Colonic mucosa (tissue), 4 donors: ENCODE measurements at regions not wholly inside any gene's neighbourhood (a gene's known extent, or its start where the extent isn't known, plus 50 kb on each side); places are given as distances from the start of the nearest gene placed in this dataset.

ENCODE experiments used
- DNase-seq: peaks from one replicate; pipeline ENCODE4 v3.0.0-alpha.2; 2020
- H3K27ac ChIP-seq: fragments of 200-600 bp; one replicate; pipeline ENCODE4 v1.8.0; 2021
- H3K27me3 ChIP-seq: fragments of 200-600 bp; one replicate; pipeline ENCODE4 v1.8.0; 2021
- H3K36me3 ChIP-seq: fragments of 200-600 bp; one replicate; pipeline ENCODE4 v1.8.0; 2021
- H3K4me1 ChIP-seq: fragments of 200-600 bp; one replicate; pipeline ENCODE4 v1.8.0; 2021; ENCODE audit warnings: mild to moderate bottlenecking
- H3K4me3 ChIP-seq: fragments of 200-600 bp; one replicate; pipeline ENCODE4 v1.8.0; 2021
- H3K9ac ChIP-seq, 2 donors: one replicate each; pipeline ENCODE4 v1.7.0; 2013; ENCODE audit warnings: control low read depth in 2 of 2, low read depth in 2 of 2, low read length in 2 of 2
- H3K9me3 ChIP-seq: fragments of 200-600 bp; one replicate; pipeline ENCODE4 v1.8.0; 2021
- CTCF ChIP-seq: fragments of 200-600 bp; IDR thresholded peaks from one replicate; pipeline ENCODE4 v1.8.0; 2022; ENCODE audit warnings: antibody characterized with exemption, mild to moderate bottlenecking
- intact Hi-C: fragments of 100-400 bp; cut with DNase I; formaldehyde crosslinking; loops from one replicate; pipeline ENCODE4 v1.14.1; 2022
- donor health status: healthy.
- donor health status: DM: no; HTN: no; CAD: no.
- donor health status: DM: no; HTN: no; CAD: no.

DNA sequence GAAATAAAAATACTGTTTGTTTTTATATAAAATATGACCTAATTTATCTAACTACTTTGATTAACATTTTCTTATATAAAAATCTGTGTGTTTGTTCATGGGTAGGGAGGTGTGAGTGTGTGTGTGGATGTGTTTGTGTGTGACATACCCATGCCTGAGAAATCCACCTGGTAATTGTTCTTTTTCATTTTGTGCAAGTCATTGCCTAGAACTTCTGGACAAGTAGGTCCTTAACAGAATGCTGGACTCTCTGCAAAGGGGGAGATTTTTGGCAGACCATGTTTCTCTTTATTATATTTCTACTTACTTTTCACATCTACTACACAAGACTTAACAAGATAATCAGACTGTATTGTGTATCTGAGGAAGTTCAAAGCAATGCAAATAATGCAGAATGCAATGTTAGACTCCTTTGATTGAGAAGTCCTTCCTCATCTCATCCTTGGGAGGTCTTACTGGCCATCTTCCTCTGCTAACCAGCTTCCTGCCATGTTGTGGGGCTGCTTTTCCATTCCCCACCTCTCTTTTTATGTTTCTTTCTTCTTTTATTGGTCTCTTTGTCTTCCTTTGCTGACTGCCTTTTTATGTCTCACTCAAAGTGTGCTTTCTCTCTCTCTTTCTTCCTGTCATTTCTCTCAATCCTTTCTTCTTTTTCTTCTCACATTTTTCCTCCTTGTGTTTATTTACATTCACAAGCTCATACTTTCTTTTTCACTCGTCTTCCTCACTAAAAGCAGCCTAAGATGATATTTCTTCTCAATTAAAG lies 1017.0 kb upstream of the CNTN5 start:
- no peak overlapping the region for H3K27ac ChIP-seq
- H3K36me3 ChIP-seq = no peaks in the 10 kb centered on the region
- H3K9me3 ChIP-seq = no peaks in the 10 kb centered on the region
- H3K4me1 ChIP-seq = no peaks in the 10 kb centered on the region
- H3K27me3 ChIP-seq = no peaks in the 10 kb centered on the region
- H3K9ac ChIP-seq = no peak overlapping the region
- no peak overlapping the region for H3K4me3 ChIP-seq
- DNase-seq = no peak
- no peak for TF ChIP-seq CTCF
- intact Hi-C loops = no loop called here

DNA sequence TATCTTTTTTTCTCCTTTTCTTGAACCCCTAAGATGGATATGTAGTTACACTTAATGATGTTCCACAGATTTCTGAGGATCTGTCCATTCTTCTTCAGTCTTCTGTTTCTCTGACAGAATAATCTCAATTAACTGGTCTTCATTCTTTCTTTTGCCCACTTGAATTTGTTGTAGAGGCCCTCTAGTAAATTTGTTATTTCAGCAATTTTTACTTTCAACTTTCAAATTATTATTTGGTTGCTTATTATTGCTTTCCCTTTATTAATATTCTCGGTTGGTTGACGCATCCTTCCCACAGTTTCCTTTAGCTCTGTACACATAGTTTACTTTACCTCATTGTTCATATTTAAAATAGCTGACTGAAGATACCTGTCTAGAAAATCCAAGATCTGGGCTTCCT lies 1013.7 kb upstream of the CNTN5 start:
- TF ChIP-seq CTCF = no peak

GRCh38 chr11:98027652-98028051 lies 993.1 kb upstream of the CNTN5 start:
- Histone ChIP-seq H3K4me3 (no peak overlapping the region), H3K9ac (no peak overlapping the region), H3K27me3 (no peaks in the 10 kb centered on the region), H3K9me3 (no peaks in the 10 kb centered on the region), H3K36me3 (no peaks in the 10 kb centered on the region), H3K4me1 (no peaks in the 10 kb centered on the region), H3K27ac (no peak overlapping the region)
- intact Hi-C loops = no loop called here
- DNase-seq = no peak
- TF ChIP-seq CTCF = no peak

More for the DNA sequence above, 1013.7 kb upstream of the CNTN5 start:
- no peak overlapping the region for H3K9ac ChIP-seq
- no peaks in the 10 kb centered on the region for H3K36me3 ChIP-seq
- no peak overlapping the region for H3K27ac ChIP-seq
- intact Hi-C loops = no loop called here
- H3K27me3 ChIP-seq = no peaks in the 10 kb centered on the region
- DNase-seq = no peak
- H3K9me3 ChIP-seq = no peaks in the 10 kb centered on the region
- H3K4me3 ChIP-seq = no peak overlapping the region
- no peaks in the 10 kb centered on the region for H3K4me1 ChIP-seq

DNA sequence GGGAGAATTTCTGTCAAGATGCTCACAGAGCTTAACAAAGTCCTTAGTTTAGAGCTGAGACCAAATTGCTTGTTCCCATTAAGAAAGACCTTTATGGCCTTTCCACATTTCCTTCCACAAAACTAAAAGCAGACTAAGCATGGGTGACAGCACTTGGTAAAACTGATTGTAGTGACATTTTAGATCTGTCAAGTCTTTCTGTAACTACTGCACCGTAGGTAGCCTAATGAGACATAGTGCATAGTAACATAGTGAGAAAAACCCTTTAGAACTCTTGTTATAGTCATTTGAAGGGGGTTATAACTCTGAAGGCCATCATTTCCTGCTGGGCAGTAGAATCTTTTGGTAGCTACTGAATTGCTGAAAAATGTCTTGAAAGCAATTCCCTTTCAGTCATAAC lies 990.9 kb upstream of the CNTN5 start:
- Histone ChIP-seq H3K4me1 (no peaks in the 10 kb centered on the region), H3K4me3 (no peak overlapping the region), H3K36me3 (no peaks in the 10 kb centered on the region), H3K27me3 (no peaks in the 10 kb centered on the region), H3K27ac (no peak overlapping the region), H3K9me3 (no peaks in the 10 kb centered on the region), H3K9ac (no peak overlapping the region)
- intact Hi-C loops = no loop called here
- no peak for TF ChIP-seq CTCF
- no peak for DNase-seq

DNA sequence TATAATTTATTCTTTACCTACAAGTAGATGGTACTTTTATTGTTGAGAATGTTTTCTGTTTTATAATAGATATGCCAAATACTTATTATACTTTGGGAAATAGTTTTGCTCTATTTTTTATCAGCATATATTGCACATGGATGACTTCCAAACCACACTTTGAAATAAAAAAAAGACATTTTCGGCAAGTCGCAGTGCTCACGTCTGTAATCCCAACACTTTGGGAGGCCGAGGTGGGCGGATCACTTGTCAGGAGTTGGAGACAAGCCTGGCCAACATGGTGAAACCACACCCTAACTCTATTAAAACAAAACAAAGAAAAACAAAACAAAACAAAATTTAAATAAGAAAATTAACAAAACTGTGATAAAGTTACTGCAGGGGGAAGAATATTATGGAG lies 983.9 kb upstream of the CNTN5 start:
- DNase-seq = no peak
- no peak overlapping the region for H3K9ac ChIP-seq
- H3K27me3 ChIP-seq = no peaks in the 10 kb centered on the region
- no peak overlapping the region for H3K4me3 ChIP-seq
- H3K4me1 ChIP-seq = no peaks in the 10 kb centered on the region
- no peaks in the 10 kb centered on the region for H3K9me3 ChIP-seq
- H3K36me3 ChIP-seq = no peaks in the 10 kb centered on the region
- H3K27ac ChIP-seq = no peak overlapping the region
- intact Hi-C loops = no loop called here
- TF ChIP-seq CTCF = no peak
